NCI-H446 treated with DMSO at 0.1 percent for 48 hours (cell line): ENCODE measurements at regions not wholly inside any gene's neighbourhood (a gene's known extent, or its start where the extent isn't known, plus 50 kb on each side); places are given as distances from the start of the nearest gene placed in this dataset.

ENCODE experiments used
- DNase-seq: peaks from one replicate; lab custom pipeline; 2025; lab: John Stamatoyannopoulos, UW

- no peak for DNase-seq
Measured at GRCh38 chr2:189267925-189268579, 88.5 kb upstream of the COL5A2 start.

GRCh38 chr2:189268763-189269162 is 89.2 kb upstream of the COL5A2 start:
- no peak for DNase-seq

GRCh38 chr2:189273734-189274133 is 94.2 kb upstream of the COL5A2 start:
- DNase-seq = no peak

GRCh38 chr2:189274361-189274760 is 94.8 kb upstream of the COL5A2 start:
- no peak for DNase-seq

GRCh38 chr2:189276277-189276676 is 96.7 kb upstream of the COL5A2 start:
- DNase-seq = no peak

GRCh38 chr2:189281201-189281600 is 101.6 kb upstream of the COL5A2 start:
- DNase-seq = no peak

- no peak for DNase-seq
Measured at GRCh38 chr2:189285349-189285748, 105.8 kb upstream of the COL5A2 start.

GRCh38 chr2:189285962-189286645 is 106.5 kb upstream of the COL5A2 start:
- no peak for DNase-seq

GRCh38 chr2:189287363-189287762 is 107.8 kb upstream of the COL5A2 start:
- DNase-seq = no peak

GRCh38 chr2:189287982-189288521 is 108.5 kb upstream of the COL5A2 start:
- DNase-seq = peak; percentile 38

GRCh38 chr2:189291460-189291859 is 111.9 kb upstream of the COL5A2 start:
- no peak for DNase-seq

GRCh38 chr2:189293164-189293563 is 113.6 kb upstream of the COL5A2 start:
- DNase-seq = no peak

- no peak for DNase-seq
Measured at GRCh38 chr2:189297446-189297845, 117.9 kb upstream of the COL5A2 start.

- DNase-seq = peak; percentile 69
Measured at GRCh38 chr2:189298038-189298437, 118.5 kb upstream of the COL5A2 start.

- peak; percentile 75 for DNase-seq
Measured at GRCh38 chr2:189298481-189298880, 118.9 kb upstream of the COL5A2 start.

GRCh38 chr2:189299974-189300373 is 120.4 kb upstream of the COL5A2 start:
- DNase-seq = no peak

- DNase-seq = no peak
Measured at GRCh38 chr2:189300916-189301315, 121.4 kb upstream of the COL5A2 start.

GRCh38 chr2:189302274-189302948 is 122.8 kb upstream of the COL5A2 start:
- DNase-seq = no peak

- DNase-seq = no peak
Measured at GRCh38 chr2:189304360-189304759, 124.8 kb upstream of the COL5A2 start.

- no peak for DNase-seq
Measured at GRCh38 chr2:189305291-189305943, 125.9 kb upstream of the COL5A2 start.

GRCh38 chr2:189306525-189306924 is 127.0 kb upstream of the COL5A2 start:
- no peak for DNase-seq

GRCh38 chr2:189308056-189308790 is 128.7 kb upstream of the COL5A2 start:
- no peak for DNase-seq
